Pulmonary artery endothelial cell (primary cell): ENCODE measurements at regions not wholly inside any gene's neighbourhood (a gene's known extent, or its start where the extent isn't known, plus 50 kb on each side); places are given as distances from the start of the nearest gene placed in this dataset.
"Not testable (repeated sequence)": the region's sequence is repeated elsewhere in the genome, so short reads cannot be mapped to it uniquely, and the experiment has no call there.

ENCODE experiments used
- DNase-seq: peaks from one replicate; pipeline ENCODE4 v3.0.0-alpha.2; 2011; ENCODE audit warnings: low read depth, low spot score

DNA sequence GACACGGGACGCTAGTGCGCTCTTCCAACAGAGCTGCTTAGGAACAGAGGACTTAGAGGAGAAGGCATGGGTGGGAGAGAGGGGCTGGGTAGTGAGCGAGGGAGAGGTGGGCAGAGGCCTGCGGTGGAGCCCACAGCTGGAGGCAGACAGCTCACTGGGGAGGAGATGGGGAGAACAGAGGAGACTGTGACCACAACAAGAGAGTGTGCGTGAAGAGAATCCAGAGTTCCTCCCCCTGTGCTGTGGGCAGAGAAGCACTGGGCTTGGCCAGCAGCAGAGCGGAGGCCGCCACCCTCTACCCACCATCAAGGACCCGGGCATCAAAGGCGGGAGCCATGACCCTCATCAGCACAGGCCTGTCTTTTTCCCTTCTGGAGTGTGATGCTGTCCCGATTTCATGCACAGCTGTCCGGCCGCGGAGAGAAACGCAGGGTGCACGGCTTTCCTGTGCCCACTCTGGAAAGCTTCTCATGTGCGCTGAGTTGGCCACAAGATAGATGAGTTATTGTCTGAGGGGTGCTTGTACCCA, 228.3 kb upstream of the IRX4 start:
- DNase-seq, result no peak

GRCh38 chr5:2110137-2110933, 227.6 kb upstream of the IRX4 start:
- no peak for DNase-seq

DNA sequence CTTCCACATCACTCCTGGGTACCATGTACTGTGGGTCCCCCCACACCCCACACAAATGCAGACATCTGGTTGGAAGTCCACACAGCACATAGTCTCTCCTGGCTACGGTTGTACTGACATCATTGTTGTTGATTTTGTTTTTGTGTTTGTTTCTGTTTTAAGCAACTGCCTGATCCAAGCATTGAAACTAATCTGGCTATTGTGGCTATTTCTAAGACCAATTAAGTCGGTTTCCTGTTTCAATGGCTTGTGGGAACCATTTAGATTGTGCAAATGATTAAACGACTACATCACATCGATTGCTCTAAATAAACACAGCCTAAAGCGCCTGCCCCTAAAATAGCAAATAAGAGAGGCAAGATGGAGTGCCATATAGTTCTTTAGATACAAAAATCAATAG, 226.8 kb upstream of the IRX4 start:
- DNase-seq, result no peak

DNA sequence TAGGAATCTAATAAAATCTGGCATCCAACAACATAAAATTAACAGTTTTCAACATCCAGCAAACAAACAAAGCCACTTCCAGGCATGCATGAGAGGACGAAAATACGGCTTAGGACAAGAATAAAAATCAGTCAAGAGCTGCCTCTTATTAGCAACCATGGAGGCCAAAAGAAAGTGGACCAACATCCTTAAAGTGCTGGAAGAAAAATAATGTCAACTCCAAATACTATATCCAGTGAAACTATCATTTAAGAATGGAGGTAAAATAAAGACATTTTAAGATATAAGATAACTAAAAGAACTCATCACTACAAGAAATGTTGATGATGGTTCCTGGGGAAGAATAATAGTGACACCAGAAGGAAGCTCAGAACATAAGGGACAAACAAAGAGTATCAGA, 224.0 kb upstream of the IRX4 start:
- DNase-seq, result no peak

GRCh38 chr5:2105141-2105540, 222.4 kb upstream of the IRX4 start:
- peak; percentile 20 for DNase-seq

DNA sequence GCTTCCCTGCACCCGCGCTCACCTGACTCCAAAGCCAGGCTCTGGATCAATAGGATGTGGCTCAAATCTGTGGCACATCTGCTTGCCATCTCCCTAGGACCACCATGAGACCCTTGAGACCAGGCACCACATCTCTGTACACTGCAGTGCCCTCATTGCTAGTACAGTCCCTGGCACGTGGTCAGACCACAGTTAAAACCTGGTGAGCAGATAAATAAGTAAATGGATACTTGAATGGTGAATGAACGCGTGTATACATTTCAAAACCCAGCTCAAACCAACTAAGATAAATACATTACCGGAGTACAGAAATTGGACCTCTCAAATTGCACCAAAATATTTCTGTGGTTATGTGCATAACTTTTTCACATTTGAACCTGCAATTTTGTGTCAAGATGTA, 221.2 kb upstream of the IRX4 start:
- DNase-seq, result no peak

DNA sequence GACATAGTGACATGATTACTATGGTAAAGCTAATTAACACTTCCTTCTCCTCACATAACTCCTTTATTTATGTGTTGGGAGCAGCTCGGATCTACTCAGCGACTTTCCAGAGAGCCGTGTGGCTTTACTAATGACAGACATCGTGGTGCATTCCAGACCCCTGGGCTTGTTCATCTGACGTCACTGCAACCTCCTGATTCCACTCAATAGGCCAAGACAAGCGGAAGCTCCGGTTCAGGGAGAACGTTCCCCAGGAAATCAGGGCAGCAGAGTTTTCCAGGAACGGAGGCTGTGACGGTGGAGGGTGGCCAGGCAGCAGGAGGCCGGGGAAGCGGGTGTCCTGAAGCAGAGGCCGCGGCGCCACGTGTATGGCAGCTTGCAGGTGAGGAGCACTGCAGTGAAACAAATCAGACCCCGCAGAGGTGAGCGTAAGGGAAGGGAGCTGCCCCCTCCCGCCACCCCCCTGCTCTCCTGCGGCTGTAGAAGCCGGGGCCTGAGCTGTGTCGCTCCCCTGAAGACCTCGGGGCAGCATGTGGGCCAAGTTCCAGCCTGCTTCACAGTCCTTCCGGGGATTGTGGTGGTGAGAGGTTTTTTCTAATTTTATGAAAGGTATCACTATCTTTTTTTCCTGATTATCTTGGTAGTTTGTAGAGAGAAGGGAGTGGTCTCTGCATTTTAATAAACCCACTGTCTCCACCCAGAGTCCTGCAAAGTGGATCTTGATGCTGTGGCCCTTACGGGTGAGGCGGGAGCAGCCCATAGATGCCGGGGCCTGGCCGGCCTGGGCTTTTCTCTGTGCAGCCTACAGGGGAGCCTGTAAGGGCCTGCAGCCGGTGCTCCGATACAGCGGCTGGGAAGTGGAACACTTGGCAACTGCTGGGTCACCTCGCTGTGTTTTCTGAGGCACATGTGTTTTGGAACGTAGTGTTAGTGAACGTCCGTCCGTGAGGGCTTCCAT, 220.4 kb upstream of the IRX4 start:
- no peak for DNase-seq

GRCh38 chr5:2101685-2102084, 219.0 kb upstream of the IRX4 start:
- no peak for DNase-seq

GRCh38 chr5:2096887-2097505, 214.3 kb upstream of the IRX4 start:
- DNase-seq, result no peak

DNA sequence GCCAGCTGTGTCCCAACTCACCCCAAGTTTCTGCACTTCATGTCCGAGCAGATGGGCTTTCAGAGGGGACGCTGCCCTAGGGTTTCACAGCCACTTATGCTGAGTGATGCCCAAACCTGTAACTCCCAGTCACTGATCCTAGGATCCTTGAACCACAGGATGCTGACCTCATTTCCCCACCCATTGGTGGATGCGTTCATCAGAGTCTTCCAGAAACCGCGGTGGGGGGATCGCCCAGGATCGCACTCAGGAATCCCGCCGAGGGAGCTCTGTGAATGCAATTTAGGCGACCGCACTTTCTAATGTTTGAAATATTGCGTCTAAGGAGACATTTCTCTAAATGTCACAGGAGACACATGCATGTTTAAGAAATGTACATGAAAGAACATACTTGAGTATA, 212.3 kb upstream of the IRX4 start:
- no peak for DNase-seq

- DNase-seq, result no peak
Observed at GRCh38 chr5:2094616-2094995, 211.9 kb upstream of the IRX4 start.

DNA sequence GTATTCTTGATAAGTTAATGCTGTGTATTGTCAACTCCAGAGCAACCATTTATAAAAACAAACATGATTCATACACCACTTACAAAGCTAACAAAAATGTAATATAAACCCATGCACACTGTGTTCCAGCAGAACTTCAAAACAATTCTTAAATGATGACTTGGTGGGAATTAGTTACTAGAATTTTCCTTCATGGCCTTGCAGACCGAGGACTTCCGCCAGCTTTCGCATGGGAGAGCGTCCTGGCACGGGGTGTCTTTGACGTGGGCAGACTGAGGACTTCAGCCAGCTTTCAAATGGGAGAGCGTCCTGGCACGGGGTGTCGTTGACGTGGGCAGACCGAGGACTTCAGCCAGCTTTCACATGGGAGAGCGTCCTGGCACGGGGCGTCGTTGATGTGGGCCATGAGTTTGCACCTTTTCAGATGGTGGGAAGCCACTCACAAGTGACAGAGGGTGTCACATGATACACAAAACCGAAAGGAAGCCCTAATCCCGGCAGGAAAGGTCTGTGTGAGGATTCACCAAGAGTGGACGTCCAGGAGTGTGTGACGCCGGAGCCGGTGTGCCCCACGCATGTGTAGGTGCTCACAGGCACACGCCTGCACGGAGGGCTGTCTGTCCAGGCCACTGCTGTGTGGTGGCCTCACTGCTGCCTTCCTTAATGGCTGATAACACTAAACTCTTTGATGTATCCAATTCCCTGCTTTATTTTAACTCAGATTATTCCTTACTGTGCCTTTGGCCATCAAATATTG, 211.3 kb upstream of the IRX4 start:
- peak; percentile 81 for DNase-seq

DNA sequence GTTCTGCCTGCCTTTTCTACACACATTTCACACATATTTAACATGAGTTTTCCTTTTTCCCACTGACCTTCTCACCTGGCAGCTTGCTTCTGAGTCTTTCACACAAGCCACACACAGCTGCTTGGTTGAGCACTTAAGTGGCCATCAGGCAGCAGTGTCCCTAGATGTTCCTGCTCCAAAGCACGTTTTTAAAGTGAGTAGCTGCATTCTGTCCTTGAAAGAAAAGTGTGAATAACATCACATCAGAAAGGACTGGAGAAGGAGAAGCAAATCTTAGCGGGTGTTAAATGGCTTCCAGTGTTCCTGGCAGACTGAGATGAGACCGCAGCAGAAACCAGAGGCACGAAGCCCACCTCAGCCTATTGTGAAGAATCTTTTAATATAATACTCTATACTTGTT, 209.2 kb upstream of the IRX4 start:
- no peak for DNase-seq

DNA sequence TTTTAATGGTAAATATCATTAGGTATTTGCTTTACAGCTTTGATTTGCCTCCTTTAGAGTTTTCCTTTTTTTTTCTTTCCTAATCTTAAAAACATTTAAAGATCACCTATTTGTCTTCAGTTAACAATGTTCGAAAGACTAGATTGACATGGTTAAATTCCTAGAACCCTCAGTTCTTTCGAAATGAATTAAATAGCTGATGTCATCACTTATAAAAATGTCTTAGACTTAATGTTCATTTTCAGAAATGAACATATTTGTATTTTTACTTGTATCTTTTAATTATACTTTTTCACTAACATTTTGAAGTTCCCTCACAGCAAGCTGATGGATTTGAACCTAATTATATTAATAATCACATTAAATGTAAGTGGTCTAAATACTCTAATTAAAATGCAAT, 205.3 kb upstream of the IRX4 start:
- no peak for DNase-seq

DNA sequence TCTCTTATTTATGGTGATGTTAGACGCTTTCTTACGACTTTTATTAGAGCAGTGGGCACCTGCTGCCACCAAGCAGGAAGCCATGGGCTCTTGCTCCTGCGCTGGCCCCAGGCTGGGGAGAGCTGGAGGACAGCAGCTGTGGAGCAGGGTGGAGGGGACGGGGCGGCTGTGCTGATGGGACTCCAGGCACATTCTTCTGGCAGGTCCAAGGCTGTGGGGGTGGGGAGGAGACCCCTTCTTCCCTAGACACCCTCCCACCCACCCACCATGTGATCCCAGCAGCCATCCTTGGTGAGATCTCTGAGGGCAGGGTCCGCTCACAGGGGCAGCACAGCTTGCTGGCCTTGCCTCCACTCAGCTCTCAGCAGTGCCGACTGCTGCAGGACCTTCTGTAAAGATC, 192.6 kb upstream of the IRX4 start:
- no peak for DNase-seq

GRCh38 chr5:2071562-2071961, 188.8 kb upstream of the IRX4 start:
- no peak for DNase-seq

GRCh38 chr5:2070787-2071186, 188.1 kb upstream of the IRX4 start:
- not testable (repeated sequence) for DNase-seq

- no peak for DNase-seq
Observed at GRCh38 chr5:2068531-2068930, 185.8 kb upstream of the IRX4 start.

- no peak for DNase-seq
Observed at GRCh38 chr5:2066373-2066772, 183.6 kb upstream of the IRX4 start.

DNA sequence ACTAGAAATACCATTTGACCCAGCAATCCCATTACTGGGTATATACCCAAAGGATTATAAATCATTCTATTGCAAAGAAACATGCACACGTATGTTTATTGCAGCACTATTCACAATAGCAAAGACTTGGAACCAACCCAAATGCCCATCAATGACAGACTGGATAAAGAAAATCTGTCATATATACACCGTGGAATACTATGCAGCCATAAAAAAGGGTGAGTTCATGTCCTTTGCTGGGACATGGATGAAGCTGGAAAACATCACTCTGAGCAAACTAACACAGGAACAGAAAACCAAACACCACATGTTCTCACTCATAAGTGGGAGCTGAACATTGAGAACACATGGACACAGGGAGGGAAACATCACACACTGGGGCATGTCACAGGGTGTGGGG, 180.7 kb upstream of the IRX4 start:
- DNase-seq, result not testable (repeated sequence)

- DNase-seq, result no peak
Observed at GRCh38 chr5:2052687-2053086, 170.0 kb upstream of the IRX4 start.
